H9 (cell line): ENCODE measurements at regions not wholly inside any gene's neighbourhood (a gene's known extent, or its start where the extent isn't known, plus 50 kb on each side); places are given as distances from the start of the nearest gene placed in this dataset.

ENCODE experiments used
- DNase-seq: peaks from one replicate; pipeline ENCODE4 v3.0.0-alpha.2; 2017
- H2AFZ ChIP-seq: one replicate; pipeline ENCODE4 v1.6.1; 2013; ENCODE audit warnings: mild to moderate bottlenecking, low read length, control low read depth, moderate library complexity
- H2AK5ac ChIP-seq: 2 replicates; pipeline ENCODE4 v1.6.1; 2013; ENCODE audit warnings: low read length, control low read depth, mixed read lengths; ENCODE audit not compliant: insufficient read length
- H2BK120ac ChIP-seq: one replicate; pipeline ENCODE4 v1.6.1; 2013; ENCODE audit warnings: low read depth, mild to moderate bottlenecking, low read length, control low read depth, inconsistent platforms; ENCODE audit not compliant: poor library complexity, severe bottlenecking
- H2BK12ac ChIP-seq: 2 replicates; pipeline ENCODE4 v1.6.1; 2013; ENCODE audit warnings: low read length, control low read depth, mixed read lengths, low read depth; ENCODE audit not compliant: insufficient read length
- H2BK15ac ChIP-seq: 2 replicates; pipeline ENCODE4 v1.6.1; 2013; ENCODE audit warnings: low read depth, low read length, control low read depth
- H2BK20ac ChIP-seq: one replicate; pipeline ENCODE4 v1.6.1; 2013; ENCODE audit warnings: low read depth, mild to moderate bottlenecking, low read length, control low read depth, inconsistent platforms; ENCODE audit not compliant: poor library complexity, severe bottlenecking
- H2BK5ac ChIP-seq: 2 replicates; pipeline ENCODE4 v1.6.1; 2013; ENCODE audit warnings: low read length, control low read depth, mixed read lengths; ENCODE audit not compliant: insufficient read length
- H3K14ac ChIP-seq: 2 replicates; pipeline ENCODE4 v1.6.1; 2013; ENCODE audit warnings: low read length, control low read depth; ENCODE audit not compliant: insufficient read depth
- H3K18ac ChIP-seq: 2 replicates; pipeline ENCODE4 v1.6.1; 2013; ENCODE audit warnings: low read depth, mild to moderate bottlenecking, mixed read lengths, low read length, control low read depth; ENCODE audit not compliant: insufficient read length
- H3K23ac ChIP-seq: 2 replicates; pipeline ENCODE4 v1.6.1; 2013; ENCODE audit warnings: low read length, control low read depth, mixed read lengths, low read depth; ENCODE audit not compliant: insufficient read length
- H3K23me2 ChIP-seq: 2 replicates; pipeline ENCODE4 v1.6.1; 2013; ENCODE audit warnings: low read depth, mild to moderate bottlenecking, mixed read lengths, low read length, control low read depth; ENCODE audit not compliant: insufficient read length, poor library complexity, severe bottlenecking
- H3K27ac ChIP-seq: 2 replicates; pipeline ENCODE4 v1.5.1; 2013; ENCODE audit warnings: low read length, control low read depth, mixed read lengths, low read depth; ENCODE audit not compliant: insufficient read length
- H3K27me3 ChIP-seq: 2 replicates; pipeline ENCODE4 v1.6.1; 2013; ENCODE audit warnings: low read length, control low read depth, inconsistent platforms; ENCODE audit not compliant: insufficient read depth
- H3K4ac ChIP-seq: 2 replicates; pipeline ENCODE4 v1.6.1; 2013; ENCODE audit warnings: low read depth, mild to moderate bottlenecking, control low read depth, inconsistent platforms, low read length, moderate library complexity
- H3K4me1 ChIP-seq: 2 replicates; pipeline ENCODE4 v1.6.1; 2013; ENCODE audit warnings: low read length, control low read depth, inconsistent platforms; ENCODE audit not compliant: insufficient read depth
- H3K4me2 ChIP-seq: 2 replicates; pipeline ENCODE4 v1.6.1; 2013; ENCODE audit warnings: low read length, control low read depth, mixed read lengths; ENCODE audit not compliant: insufficient read length, insufficient read depth
- H3K56ac ChIP-seq: 2 replicates; pipeline ENCODE4 v1.6.1; 2013; ENCODE audit warnings: low read depth, mild to moderate bottlenecking, mixed read lengths, low read length, control low read depth; ENCODE audit not compliant: insufficient read length
- H3K79me1 ChIP-seq: 2 replicates; pipeline ENCODE4 v1.6.1; 2013; ENCODE audit warnings: low read depth, mild to moderate bottlenecking, moderate library complexity, low read length, control low read depth, inconsistent platforms; ENCODE audit not compliant: insufficient read depth, poor library complexity, severe bottlenecking
- H3K79me2 ChIP-seq: 2 replicates; pipeline ENCODE4 v1.6.1; 2013; ENCODE audit warnings: low read length, control low read depth, inconsistent platforms; ENCODE audit not compliant: insufficient read depth
- H3K9ac ChIP-seq: 2 replicates; pipeline ENCODE4 v1.6.1; 2013; ENCODE audit warnings: low read length, control low read depth, mixed read lengths; ENCODE audit not compliant: insufficient read length; ENCODE audit errors: extremely low read depth
- H3K9me3 ChIP-seq: one replicate; pipeline ENCODE4 v1.6.1; 2013; ENCODE audit warnings: low read depth, low read length, inconsistent platforms; ENCODE audit not compliant: control insufficient read depth
- H3T11ph ChIP-seq: one replicate; pipeline ENCODE4 v1.6.1; 2013; ENCODE audit warnings: mild to moderate bottlenecking, low read length, control low read depth, inconsistent platforms
- H4K20me1 ChIP-seq: one replicate; pipeline ENCODE4 v1.6.1; 2013; ENCODE audit not compliant: control insufficient read depth, insufficient read length, insufficient read depth
- H4K5ac ChIP-seq: 2 replicates; pipeline ENCODE4 v1.6.1; 2013; ENCODE audit warnings: low read depth, mild to moderate bottlenecking, mixed read lengths, low read length, control low read depth; ENCODE audit not compliant: insufficient read length
- H4K8ac ChIP-seq: replicated peaks from 2 replicates; pipeline ENCODE4 v1.6.1; 2013; ENCODE audit warnings: low read length, control low read depth, mixed read lengths, low read depth; ENCODE audit not compliant: insufficient read length
- H4K91ac ChIP-seq: 2 replicates; pipeline ENCODE4 v1.6.1; 2013; ENCODE audit warnings: low read depth, mild to moderate bottlenecking, moderate library complexity, mixed read lengths, low read length, control low read depth; ENCODE audit not compliant: insufficient read length
- H3K27ac Mint-ChIP-seq, 3 experiments: 2 replicates in 2 of 3; 3 replicates in 1 of 3; pipeline ENCODE4 v1.8.0; 2020 to 2021; ENCODE audit warnings: mixed read lengths in 3 of 3, mild to moderate bottlenecking in 1 of 3, moderate library complexity in 1 of 3
- H3K27me3 Mint-ChIP-seq: 2 replicates; pipeline ENCODE4 v1.8.0; 2021; ENCODE audit warnings: low read depth, mild to moderate bottlenecking, moderate library complexity, mixed read lengths
- H3K36me3 Mint-ChIP-seq, 3 experiments: 2 replicates in 2 of 3; 3 replicates in 1 of 3; pipeline ENCODE4 v1.8.0; 2020 to 2021; ENCODE audit warnings: low read depth in 3 of 3, mixed read lengths in 3 of 3; ENCODE audit not compliant: insufficient read depth in 1 of 3
- H3K4me1 Mint-ChIP-seq, 2 experiments: 2 replicates each; pipeline ENCODE4 v1.8.0; 2020; ENCODE audit warnings: mixed read lengths in 2 of 2
- H3K4me3 Mint-ChIP-seq, 2 experiments: 2 replicates in 1 of 2; 3 replicates in 1 of 2; pipeline ENCODE4 v1.8.0; 2020 to 2021; ENCODE audit warnings: mild to moderate bottlenecking in 2 of 2, mixed read lengths in 2 of 2, moderate library complexity in 1 of 2
- H3K9me3 Mint-ChIP-seq, 2 experiments: 2 replicates in 1 of 2; 3 replicates in 1 of 2; pipeline ENCODE4 v1.8.0; 2020; ENCODE audit warnings: mild to moderate bottlenecking in 2 of 2, mixed read lengths in 2 of 2, moderate library complexity in 1 of 2
- CTCF ChIP-seq: fragments of 200-600 bp; sonication (generic); conservative IDR thresholded peaks from 3 replicates; pipeline ENCODE4 v1.8.0; 2021; ENCODE audit warnings: antibody characterized with exemption, mild to moderate bottlenecking
- WGBS: extraction: QIAGEN DNeasy Blood & Tissue Kit; methylation state at CpG from one replicate; pipeline ENCODE4 v1.1.7; 2013; ENCODE audit warnings: missing lambda C conversion rate, low lambda C conversion rate, mixed read lengths; ENCODE audit not compliant: insufficient read length; ENCODE audit errors: extremely low coverage; 5-methylcytosine and 5-hydroxymethylcytosine counted together

GRCh38 chr3:177332955-177333354 is 135.7 kb upstream of the TBL1XR1 start:
- Mint-ChIP-seq H3K4me3 (no peak overlapping the region), H3K9me3 (no peaks in the 10 kb centered on the region)

More at GRCh38 chr3:177332955-177333354, 135.7 kb upstream of the TBL1XR1 start:
- no peak overlapping the region for H3K9ac ChIP-seq
- no peaks in the 10 kb centered on the region for H3K79me2 ChIP-seq
- no peak overlapping the region for H3K23ac ChIP-seq
- DNase-seq = no peak
- H3K4me2 ChIP-seq = no peak overlapping the region
- no peak overlapping the region for H4K8ac ChIP-seq
- H3K79me1 ChIP-seq = no peaks in the 10 kb centered on the region
- no peaks in the 10 kb centered on the region for H3K23me2 ChIP-seq
- no peaks in the 10 kb centered on the region for H3K27me3 ChIP-seq
- H3K4ac ChIP-seq = no peak overlapping the region
- H2AK5ac ChIP-seq = no peak overlapping the region
- no peaks in the 10 kb centered on the region for H3K4me1 Mint-ChIP-seq
- no peaks in the 10 kb centered on the region for H3K9me3 ChIP-seq
- H4K20me1 ChIP-seq = no peaks in the 10 kb centered on the region
- H4K5ac ChIP-seq = no peak overlapping the region
- H2BK5ac ChIP-seq = no peak overlapping the region
- H4K91ac ChIP-seq = no peak overlapping the region
- peaks cover 23% of the 10 kb centered on the region for H3K27me3 Mint-ChIP-seq
- no peak overlapping the region for H2BK20ac ChIP-seq
- no peaks in the 10 kb centered on the region for H3K4me1 ChIP-seq
- no peak overlapping the region for H2BK15ac ChIP-seq
- H3K27ac Mint-ChIP-seq = no peak overlapping the region
- no peak overlapping the region for H3T11ph ChIP-seq
- WGBS = no CpG with 5 or more reads among the region's 2 CpGs
- no peak overlapping the region for H2AFZ ChIP-seq
- H3K27ac ChIP-seq = no peak overlapping the region
- no peak overlapping the region for H2BK12ac ChIP-seq
- H3K14ac ChIP-seq = no peak overlapping the region
- H3K56ac ChIP-seq = no peak overlapping the region
- H2BK120ac ChIP-seq = no peak overlapping the region
- no peak overlapping the region for H3K18ac ChIP-seq
- no peak for TF ChIP-seq CTCF
- H3K36me3 Mint-ChIP-seq = no peaks in the 10 kb centered on the region
